AG09319 (cell line): ENCODE measurements at regions not wholly inside any gene's neighbourhood (a gene's known extent, or its start where the extent isn't known, plus 50 kb on each side); places are given as distances from the start of the nearest gene placed in this dataset.

Source experiments
- DNase-seq: peaks from one replicate; pipeline ENCODE4 v3.0.0-alpha.2; 2010; ENCODE audit warnings: low read depth; ENCODE audit errors: extremely low read depth
- CTCF ChIP-seq: IDR thresholded peaks from 2 replicates; pipeline ENCODE4 v1.5.1; 2011; ENCODE audit warnings: low read depth, mild to moderate bottlenecking, inconsistent platforms, low read length, moderate library complexity

GRCh38 chr1:29520571-29521437 is 284.5 kb downstream of the PTPRU start:
- no peak for DNase-seq
- no peak for TF ChIP-seq CTCF

- no peak for DNase-seq
- TF ChIP-seq CTCF = no peak
Observed at GRCh38 chr1:29519788-29520110, 283.4 kb downstream of the PTPRU start.

- DNase-seq = no peak
- TF ChIP-seq CTCF = no peak
Observed at GRCh38 chr1:29519108-29519787, 282.9 kb downstream of the PTPRU start.

- TF ChIP-seq CTCF = no peak
- no peak for DNase-seq
Observed at GRCh38 chr1:29518183-29518835, 282.0 kb downstream of the PTPRU start.

GRCh38 chr1:29517251-29518086 is 281.1 kb downstream of the PTPRU start:
- TF ChIP-seq CTCF = no peak
- DNase-seq = no peak

- no peak for TF ChIP-seq CTCF
Observed at GRCh38 chr1:29516063-29516820, 279.9 kb downstream of the PTPRU start.

More at GRCh38 chr1:29516063-29516820, 279.9 kb downstream of the PTPRU start:
- DNase-seq = no peak
